ENCODE measurements at regions not wholly inside any gene's neighbourhood (a gene's known extent, or its start where the extent isn't known, plus 50 kb on each side); places are given as distances from the start of the nearest gene placed in this dataset.

DNA sequence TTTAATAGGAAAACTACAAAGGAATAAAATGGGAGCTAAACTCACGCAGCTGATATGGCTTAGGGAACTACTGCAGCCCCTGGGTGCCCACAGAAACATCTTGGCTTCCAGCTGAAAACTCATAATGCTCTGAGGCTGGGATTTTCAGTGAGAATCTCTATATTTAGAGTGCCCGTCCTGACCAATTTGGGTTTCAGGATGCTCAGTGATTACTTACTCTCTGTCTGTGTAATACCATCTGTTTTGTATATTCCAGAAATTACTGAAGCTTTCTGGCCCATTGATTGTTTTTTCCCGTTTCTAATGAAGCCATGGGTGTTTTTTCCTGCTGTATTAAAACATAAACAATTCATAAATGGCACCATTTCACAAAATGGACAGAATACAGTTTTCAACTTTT lies 50.6 kb upstream of the ZNF385D start:
- no peak for DNase-seq

- peak; percentile 18 for DNase-seq
Observed at GRCh38 chr3:21803604-21804003, 52.6 kb upstream of the ZNF385D start.

GRCh38 chr3:21804330-21804729 lies 53.3 kb upstream of the ZNF385D start:
- no peak for DNase-seq

GRCh38 chr3:21806733-21807132 lies 55.7 kb upstream of the ZNF385D start:
- no peak for DNase-seq

DNA sequence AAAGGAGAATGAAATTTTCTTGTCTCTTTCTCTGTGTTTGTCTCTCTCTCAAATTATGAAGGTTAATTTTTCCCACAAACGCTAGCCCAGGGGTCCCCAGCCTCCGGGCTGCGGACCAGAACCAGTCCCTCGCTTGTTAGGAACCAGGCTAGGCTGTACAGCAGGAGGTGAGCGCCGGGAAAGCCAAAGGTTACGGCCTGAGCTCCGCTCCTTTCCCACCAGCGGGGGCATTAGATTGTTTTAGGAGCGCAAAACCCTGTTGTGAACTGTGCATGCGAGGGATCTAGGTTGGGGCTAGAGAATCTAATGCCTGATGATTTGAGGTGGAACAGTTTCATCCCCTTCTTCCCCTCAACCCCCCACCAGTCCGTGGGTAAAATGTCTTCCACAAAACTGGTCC lies 74.7 kb upstream of the ZNF385D start:
- no peak for DNase-seq

- peak; percentile 75 for DNase-seq
Observed at GRCh38 chr3:21826416-21826815, 75.4 kb upstream of the ZNF385D start.

DNA sequence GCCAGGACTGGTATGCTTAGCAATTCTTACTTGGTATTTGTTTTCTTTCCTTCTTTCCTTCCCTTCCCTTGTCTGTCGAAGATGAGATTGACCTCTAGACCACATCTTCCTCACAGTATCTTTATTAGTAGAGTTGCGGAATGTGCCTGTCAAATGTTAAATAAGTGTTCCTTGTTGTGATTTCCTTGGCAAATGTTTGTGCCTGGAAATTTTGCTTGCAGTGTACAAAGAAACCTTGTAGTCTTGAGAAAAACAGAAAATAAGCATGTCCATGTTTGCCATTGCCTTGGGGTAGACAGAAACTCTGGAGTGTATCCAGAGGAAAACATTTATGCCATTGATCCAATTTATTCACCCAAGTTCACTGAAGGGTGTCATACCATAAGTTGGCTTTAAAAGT lies 79.5 kb upstream of the ZNF385D start:
- no peak for DNase-seq

DNA sequence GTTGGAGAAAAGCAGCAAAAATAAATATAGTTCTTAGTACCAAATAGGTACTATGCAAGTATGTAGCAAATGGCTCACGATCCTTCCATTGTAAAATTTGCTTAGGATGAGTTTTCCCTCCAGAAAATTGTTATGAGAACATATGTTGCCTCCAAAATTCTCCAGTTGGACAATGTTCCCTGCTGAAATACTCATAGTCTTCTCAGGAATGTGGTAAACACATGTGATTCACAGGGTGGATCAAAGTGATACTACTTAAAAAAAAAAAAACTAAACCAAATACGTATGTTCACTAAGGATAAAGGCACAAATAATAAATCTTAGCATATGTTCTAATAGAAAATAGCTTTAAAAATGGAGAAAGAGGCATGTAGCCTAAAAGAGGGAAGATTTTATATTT lies 84.3 kb upstream of the ZNF385D start:
- DNase-seq: peak; percentile 48

DNA sequence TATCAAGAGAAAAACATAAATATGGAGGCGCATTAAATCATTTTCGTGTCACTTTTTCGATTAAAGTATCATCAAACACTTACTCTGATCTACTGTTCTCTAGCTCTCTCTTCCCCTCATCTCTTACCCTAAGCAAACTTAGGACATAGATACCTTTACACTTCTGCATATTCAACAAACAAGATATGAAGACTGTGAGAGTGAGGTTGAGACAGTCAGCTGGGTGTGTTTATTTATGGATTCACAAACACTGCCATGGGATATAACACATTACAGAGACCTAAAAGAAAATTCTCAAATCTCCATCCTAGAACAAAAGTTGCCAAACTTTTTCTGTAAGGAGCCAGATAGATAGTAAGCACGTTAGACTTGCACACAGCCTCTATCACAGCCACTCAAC lies 85.2 kb upstream of the ZNF385D start:
- no peak for DNase-seq

DNA sequence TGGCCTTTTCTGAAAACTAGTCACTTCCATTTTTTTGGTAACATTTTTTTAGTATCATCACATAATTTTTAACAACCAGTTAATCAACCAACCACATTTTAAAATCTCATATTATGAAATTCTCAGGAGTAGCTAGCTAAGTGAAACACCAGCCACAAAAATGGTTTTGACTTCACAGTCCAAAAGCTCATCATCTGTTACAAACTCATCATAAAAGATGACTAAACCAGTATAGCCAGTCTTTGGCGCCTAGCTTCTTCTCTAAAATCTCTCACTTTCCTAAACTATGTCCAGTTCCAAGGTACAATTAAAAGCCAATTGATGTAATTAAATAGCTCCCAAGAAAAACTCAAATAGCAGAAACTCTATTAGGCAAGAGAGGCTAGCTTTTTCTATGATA lies 88.2 kb upstream of the ZNF385D start:
- DNase-seq: peak; percentile 76

DNA sequence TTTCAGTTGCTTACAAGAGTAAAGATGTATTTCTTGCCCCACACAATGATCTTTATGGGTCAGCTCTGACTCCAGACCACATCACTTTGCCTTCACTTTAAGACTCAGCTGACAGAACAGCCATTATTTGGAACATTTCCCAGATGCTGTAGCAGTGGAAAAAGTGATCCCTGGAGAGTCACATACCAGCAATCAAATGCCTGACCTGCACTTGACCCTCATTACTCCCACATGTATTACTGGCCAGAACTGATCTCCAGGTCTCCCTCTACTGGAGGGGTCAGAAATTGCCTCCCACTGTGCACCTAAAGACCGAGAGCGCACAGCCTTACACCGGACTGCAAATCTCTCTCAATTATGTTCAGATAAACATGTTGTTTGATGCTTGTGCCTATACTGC lies 88.6 kb upstream of the ZNF385D start:
- peak; percentile 95 for DNase-seq

- DNase-seq: peak; percentile 20
Observed at GRCh38 chr3:21847005-21847404, 96.0 kb upstream of the ZNF385D start.

DNA sequence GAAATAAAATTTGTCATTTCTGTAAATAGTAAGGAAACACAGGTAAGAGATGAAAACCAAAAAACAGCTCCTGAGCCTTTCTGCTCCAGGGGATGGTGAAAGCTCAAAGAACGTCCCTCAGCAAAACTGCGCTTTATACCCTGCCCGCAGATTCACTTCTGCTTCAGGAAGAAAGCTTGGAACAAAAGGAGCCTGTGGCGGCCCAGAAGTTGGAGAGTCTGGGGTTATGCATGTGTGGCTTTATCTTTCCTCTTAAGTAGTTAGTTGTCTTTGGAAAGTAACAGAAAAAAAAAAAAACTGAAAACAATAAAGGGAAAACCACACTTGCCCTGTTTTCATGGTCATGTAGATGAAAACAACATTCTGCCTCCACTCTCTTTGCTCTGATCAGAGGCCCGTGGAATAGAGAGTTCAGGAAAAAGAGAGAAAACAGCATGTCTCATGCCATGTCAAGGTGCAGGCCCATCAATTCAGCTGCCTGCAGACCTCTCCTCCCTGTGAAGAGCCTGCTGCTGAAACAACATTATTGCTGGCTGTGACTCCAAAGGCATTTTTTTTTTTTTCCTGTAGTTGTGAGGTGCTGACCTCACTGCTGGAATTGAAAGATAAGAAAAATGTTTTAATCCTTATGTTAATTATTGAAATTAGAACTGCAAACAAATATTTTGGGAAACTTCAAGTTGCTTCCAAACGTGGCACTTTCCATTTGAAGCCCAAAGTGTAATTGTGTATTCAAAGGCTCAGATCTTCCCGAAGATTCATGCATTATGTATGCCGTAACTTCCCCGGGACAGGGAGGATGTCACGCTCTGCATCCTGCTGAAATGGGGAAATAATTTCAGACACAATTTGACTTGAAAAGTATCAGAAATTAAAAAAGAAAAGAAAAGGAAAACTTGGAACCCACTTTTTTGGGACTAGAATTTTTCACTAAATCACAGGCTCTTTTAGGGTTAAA lies 108.4 kb upstream of the ZNF385D start:
- no peak for DNase-seq

DNA sequence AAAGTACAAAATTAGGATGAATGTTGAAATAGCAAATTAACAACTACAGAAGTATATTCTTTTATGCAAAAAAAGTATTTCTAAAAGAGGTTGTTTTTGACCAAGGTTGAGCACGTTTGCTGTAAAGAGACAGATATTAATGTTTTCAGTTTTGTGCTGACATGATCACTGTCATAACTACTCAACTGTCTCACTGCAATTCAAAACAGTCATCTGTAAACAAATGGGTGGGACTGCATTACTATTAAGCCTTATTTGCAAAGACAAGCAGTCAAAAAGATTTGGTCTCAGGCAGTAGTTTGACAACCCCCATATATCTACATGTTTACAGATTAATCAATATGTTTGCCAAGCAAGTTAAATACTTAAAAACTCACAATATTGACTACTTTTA lies 109.1 kb upstream of the ZNF385D start:
- DNase-seq: no peak

GRCh38 chr3:21860657-21861056 lies 109.6 kb upstream of the ZNF385D start:
- no peak for DNase-seq

DNA sequence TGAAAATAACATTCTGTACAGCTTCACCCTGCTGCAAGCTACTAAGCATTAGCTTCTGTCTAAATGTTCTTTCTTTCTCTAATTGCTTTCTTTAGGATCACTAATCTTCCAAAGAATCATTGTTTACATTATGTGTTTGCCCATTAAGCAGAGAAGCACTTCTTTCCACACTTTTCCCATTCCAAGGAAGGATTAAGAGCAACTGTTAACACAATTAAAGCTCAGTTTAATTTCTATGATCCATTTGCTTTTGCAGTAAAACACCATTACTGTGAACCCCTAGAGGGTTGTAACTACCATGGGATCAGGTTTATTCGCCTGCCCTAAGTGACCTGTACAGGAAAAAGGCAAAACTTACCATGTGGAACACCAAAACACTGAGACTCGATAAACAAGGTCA lies 125.8 kb upstream of the ZNF385D start:
- no peak for DNase-seq

DNA sequence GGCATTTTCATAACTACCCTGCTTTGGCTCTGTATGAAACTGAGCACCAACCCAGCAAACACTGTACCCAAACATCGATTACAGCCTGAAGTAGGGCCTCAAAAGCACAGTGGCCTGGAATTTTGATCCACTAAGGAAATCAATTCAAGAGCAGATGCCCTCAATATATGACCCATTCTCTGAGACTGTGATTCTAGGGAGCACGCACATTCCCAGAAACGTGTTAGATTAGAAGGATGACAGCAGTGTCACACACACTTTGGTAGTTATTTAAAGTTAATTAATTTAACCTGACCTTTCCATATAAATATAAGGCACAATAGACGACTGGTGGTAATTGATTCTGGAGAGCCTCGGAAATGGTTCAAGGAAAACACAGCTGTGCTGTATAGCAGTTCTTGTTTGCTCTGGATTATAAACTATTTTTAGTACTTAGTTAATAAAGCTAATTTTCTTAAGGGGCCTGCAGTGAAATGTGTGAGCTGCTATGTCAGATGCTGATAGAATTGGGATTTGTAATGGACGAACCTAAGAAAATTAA lies 126.3 kb upstream of the ZNF385D start:
- no peak for DNase-seq

DNA sequence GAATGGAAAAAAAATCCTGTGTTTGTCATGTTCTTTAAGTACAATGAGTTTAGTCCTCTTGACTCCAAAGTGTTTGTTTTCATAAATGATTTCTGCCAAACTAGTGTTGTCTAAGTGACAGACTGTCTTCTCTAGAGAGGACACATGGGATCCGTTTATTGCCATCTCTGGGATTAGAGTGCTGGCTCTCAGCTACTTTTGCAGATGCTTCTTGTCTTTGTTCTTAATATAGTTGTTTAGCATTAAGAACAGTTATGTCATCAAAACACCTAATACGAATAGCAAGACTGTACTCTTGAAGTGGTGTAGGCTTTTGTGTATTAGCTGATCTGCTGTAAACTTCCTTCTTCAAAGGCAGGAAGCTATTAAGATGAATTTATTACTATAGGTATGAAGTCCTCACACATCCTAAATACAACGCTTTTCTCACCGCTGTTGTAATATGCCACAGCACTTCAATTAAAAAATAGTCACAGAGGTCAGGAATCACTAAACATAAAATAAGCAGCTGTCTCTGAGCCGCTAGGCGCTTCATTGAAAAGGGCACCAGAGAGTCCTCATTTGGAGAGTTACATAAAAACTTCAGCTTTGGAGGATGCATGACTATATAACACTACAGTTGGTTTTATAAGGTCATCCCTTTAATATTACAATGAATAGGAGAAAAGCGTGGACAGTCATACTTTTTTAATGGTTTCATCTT lies 128.3 kb upstream of the ZNF385D start:
- DNase-seq: no peak

DNA sequence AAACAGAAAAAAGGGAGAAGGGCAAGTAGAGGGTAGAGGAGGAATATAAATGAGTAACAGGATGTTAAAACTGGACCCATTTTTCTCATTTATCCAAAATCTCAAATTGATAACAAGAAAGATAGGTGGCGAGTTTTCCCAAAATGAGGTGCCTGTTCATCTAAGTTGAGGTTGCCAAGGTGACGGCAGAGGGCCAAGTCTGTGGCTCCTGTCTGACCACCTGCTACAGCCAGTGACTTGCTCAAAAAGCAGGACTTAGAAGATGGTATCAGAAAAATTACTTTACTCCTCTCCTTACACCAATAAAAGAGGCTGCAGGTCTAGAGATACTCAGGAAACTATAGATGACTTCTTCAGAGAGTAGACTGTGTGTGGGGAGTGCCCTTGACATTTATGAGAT lies 137.6 kb upstream of the ZNF385D start:
- DNase-seq: no peak

- no peak for DNase-seq
Observed at GRCh38 chr3:21889166-21889565, 138.2 kb upstream of the ZNF385D start.

- no peak for DNase-seq
Observed at GRCh38 chr3:21892104-21892503, 141.1 kb upstream of the ZNF385D start.

DNA sequence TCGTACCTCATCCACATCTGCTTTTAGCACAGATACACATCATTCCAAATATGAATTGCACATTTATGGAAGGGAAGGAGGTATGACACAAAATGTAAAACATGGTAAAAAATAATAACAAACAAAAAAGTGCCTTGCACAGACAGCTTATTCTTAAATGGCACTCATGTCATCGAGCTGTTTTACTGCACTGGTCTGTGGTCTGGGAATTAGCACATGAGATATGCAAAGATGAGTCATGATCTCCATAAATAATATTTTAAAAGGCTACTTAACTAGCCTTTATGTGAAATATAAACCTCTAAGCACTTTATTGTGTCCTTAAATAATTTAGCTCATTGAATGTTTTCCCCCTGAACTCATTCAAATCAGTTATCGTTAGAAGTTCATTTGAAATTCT lies 142.2 kb upstream of the ZNF385D start:
- DNase-seq: peak; percentile 50

DNA sequence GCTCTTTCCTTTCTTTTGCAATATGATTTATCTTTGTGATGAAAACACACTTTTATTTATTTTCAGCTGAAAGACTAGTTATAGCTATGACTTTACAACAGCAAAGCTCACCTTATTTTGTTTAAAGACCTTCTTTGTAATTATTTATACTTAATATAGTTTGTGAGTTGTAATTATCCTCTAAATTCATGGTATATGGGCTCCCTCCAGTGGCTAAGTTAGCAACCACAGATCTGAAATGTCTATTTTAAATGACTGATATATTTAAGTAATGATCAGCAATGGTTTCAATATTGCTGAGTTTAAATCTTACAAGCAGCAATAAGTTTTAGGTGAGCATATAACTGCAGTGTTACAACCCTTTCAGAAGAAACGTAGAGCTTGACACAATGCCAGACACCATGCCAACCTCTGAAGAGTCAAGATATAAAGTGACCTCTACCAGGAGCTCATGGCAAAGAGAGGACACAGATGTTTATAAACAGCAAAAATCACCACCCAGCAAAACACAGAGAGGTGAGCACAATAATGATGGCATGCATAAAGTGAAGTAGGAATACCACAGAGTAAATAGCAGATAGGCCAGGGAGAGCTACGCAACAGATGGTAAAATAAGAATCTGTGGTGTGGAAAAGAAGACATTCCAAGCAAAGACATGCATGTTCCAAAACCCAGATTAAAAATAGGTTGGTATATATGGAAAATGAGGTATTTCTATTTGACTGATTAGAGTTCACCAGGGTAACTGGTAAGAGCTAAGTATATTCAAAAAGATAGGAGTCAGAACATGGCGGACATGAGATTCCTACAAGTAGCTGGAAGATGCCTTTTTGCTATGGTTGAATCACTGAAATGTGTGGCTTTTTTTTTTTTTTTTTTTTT lies 143.7 kb upstream of the ZNF385D start:
- DNase-seq: peak; percentile 31
